Prostate gland (tissue), 2 donors: ENCODE measurements at regions not wholly inside any gene's neighbourhood (a gene's known extent, or its start where the extent isn't known, plus 50 kb on each side); places are given as distances from the start of the nearest gene placed in this dataset.

Experiments used
- CTCF ChIP-seq, 4 experiments: fragments of 200-600 bp in 2 of 4; fragments of 450-650 bp in 2 of 4; sonication (generic) in 2 of 4; IDR thresholded peaks; 1 replicate in 3 of 4; 2 replicates in 1 of 4; pipeline ENCODE4 v1.5.1; 2016 to 2019; ENCODE audit warnings: antibody characterized with exemption in 4 of 4, mild to moderate bottlenecking in 2 of 4, moderate library complexity in 2 of 4
- POLR2A ChIP-seq: fragments of 450-650 bp; IDR thresholded peaks from one replicate; pipeline ENCODE4 v1.6.1; 2016; ENCODE audit warnings: antibody characterized with exemption, mild to moderate bottlenecking

- no peak for TF ChIP-seq POLR2A
- TF ChIP-seq CTCF (IDR thresholded peaks at IDR 0.05) = no peak
These were observed 106.5 kb upstream of the PROK2 start for GRCh38 chr3:71891483-71891882.
